ENCODE measurements at regions not wholly inside any gene's neighbourhood (a gene's known extent, or its start where the extent isn't known, plus 50 kb on each side); places are given as distances from the start of the nearest gene placed in this dataset.

- TF ChIP-seq CTCF (conservative IDR thresholded peaks at IDR 0.05; ENCODE audit: low read depth, low read length) (no peak), MAFK (IDR thresholded peaks at IDR 0.05; ENCODE audit: low read depth, low read length) (no peak), POLR2A (IDR thresholded peaks at IDR 0.05; ENCODE audit: low read depth, low read length) (no peak), FOS (IDR thresholded peaks at IDR 0.05; ENCODE audit: low read depth, low read length) (no peak), RAD21 (IDR thresholded peaks at IDR 0.05; ENCODE audit: low read length) (no peak), CHD1 (IDR thresholded peaks at IDR 0.05; ENCODE audit: low read depth, low read length) (no peak), SMC3 (IDR thresholded peaks at IDR 0.05; ENCODE audit: low read depth, low read length) (no peak), MXI1 (IDR thresholded peaks at IDR 0.05; ENCODE audit: borderline replicate concordance, low read depth, low read length) (no peak), RFX5 (IDR thresholded peaks at IDR 0.05; ENCODE audit: low read depth, low read length) (no peak), NFE2L2 (IDR thresholded peaks at IDR 0.05; ENCODE audit: low read depth, low read length) (no peak), USF2 (IDR thresholded peaks at IDR 0.05; ENCODE audit: low read depth, low read length) (no peak)
Observed at GRCh38 chr3:194949592-194949991, 263.9 kb downstream of the FAM43A start.

All from IMR-90 (cell line).